ENCODE measurements at regions not wholly inside any gene's neighbourhood (a gene's known extent, or its start where the extent isn't known, plus 50 kb on each side); places are given as distances from the start of the nearest gene placed in this dataset.
"Not testable (repeated sequence)": the region's sequence is repeated elsewhere in the genome, so short reads cannot be mapped to it uniquely, and the experiment has no call there.

GRCh38 chr14:105718787-105719186 is 192.4 kb downstream of the TMEM121 start:
- H4K20me1 ChIP-seq (replicated peaks; ENCODE audit: control insufficient read depth, extremely low read depth, insufficient read depth, low read length); BruUV-seq (replicated peaks); intact Hi-C loops (cut with micrococcal nuclease); H3K4me2 ChIP-seq (ENCODE audit: insufficient read depth, low read length); H3K9ac ChIP-seq (replicated peaks; ENCODE audit: extremely low read depth, insufficient read depth, low read length); CTCF ChIA-PET; POLR2A ChIA-PET; H3K9me1 ChIP-seq (replicated peaks; ENCODE audit: control insufficient read depth, extremely low read depth, insufficient read depth, low read length); DNase-seq (ENCODE audit: low read depth, low spot score); H3K79me2 ChIP-seq (ENCODE audit: control insufficient read depth, insufficient read depth, low read length); H3K9me3 ChIP-seq (replicated peaks; ENCODE audit: control insufficient read depth, insufficient read depth, low read length); FAIRE-seq; H3K27me3 ChIP-seq (ENCODE audit: control insufficient read depth in 2 of 2, insufficient read depth in 2 of 2, low read length in 2 of 2); dilution Hi-C loops (cut with MboI; ENCODE audit: extremely low pct_ligation_motif_present, low sequenced_read_pairs); H3K4me3 ChIP-seq (replicated peaks in 1 of 3; ENCODE audit: insufficient read depth in 1 of 3, low read depth in 1 of 3, low read length in 3 of 3); H2AFZ ChIP-seq (ENCODE audit: low read depth, low read length); H3K27ac ChIP-seq (ENCODE audit: insufficient read depth, low read depth, low read length); H3K4me1 ChIP-seq (ENCODE audit: control insufficient read depth, extremely low read depth, insufficient read depth, low read length); H3K36me3 ChIP-seq (ENCODE audit: control insufficient read depth in 2 of 2, extremely low read depth in 1 of 2, insufficient read depth in 2 of 2, low read length in 2 of 2): not testable (repeated sequence)

DNA sequence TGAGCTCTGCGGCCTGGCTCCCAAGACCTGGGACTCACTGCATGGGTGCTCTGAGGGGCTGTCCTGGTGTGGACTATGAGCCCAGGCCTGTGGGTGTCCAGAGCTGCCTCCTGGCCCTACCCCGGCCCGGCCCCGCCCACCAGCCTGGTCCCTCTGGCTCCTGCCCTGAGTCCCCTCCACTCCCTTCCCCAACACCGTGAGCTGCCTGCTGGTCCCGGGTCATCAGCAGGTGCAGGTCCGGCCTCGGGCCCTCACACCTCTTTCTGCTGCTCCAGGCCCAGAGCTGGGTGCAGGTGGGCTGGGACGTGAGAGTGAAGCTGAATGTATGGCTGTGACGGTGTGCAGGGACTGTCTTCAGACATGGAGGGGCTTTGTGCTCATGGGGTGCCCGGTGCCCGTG is 193.7 kb downstream of the TMEM121 start:
- H3K9me3 ChIP-seq (replicated peaks; ENCODE audit: control insufficient read depth, insufficient read depth, low read length); CTCF ChIA-PET; DNase-seq (ENCODE audit: low read depth, low spot score); H3K4me3 ChIP-seq (replicated peaks in 1 of 3; ENCODE audit: insufficient read depth in 1 of 3, low read depth in 1 of 3, low read length in 3 of 3); H2AFZ ChIP-seq (ENCODE audit: low read depth, low read length); POLR2A ChIA-PET; H3K4me2 ChIP-seq (ENCODE audit: insufficient read depth, low read length); H3K9me1 ChIP-seq (replicated peaks; ENCODE audit: control insufficient read depth, extremely low read depth, insufficient read depth, low read length); H3K9ac ChIP-seq (replicated peaks; ENCODE audit: extremely low read depth, insufficient read depth, low read length); H3K27me3 ChIP-seq (ENCODE audit: control insufficient read depth in 2 of 2, insufficient read depth in 2 of 2, low read length in 2 of 2); H3K27ac ChIP-seq (ENCODE audit: insufficient read depth, low read depth, low read length); BruUV-seq (replicated peaks); H3K79me2 ChIP-seq (ENCODE audit: control insufficient read depth, insufficient read depth, low read length); H4K20me1 ChIP-seq (replicated peaks; ENCODE audit: control insufficient read depth, extremely low read depth, insufficient read depth, low read length); dilution Hi-C loops (cut with MboI; ENCODE audit: extremely low pct_ligation_motif_present, low sequenced_read_pairs); intact Hi-C loops (cut with micrococcal nuclease); H3K36me3 ChIP-seq (ENCODE audit: control insufficient read depth in 2 of 2, extremely low read depth in 1 of 2, insufficient read depth in 2 of 2, low read length in 2 of 2); H3K4me1 ChIP-seq (ENCODE audit: control insufficient read depth, extremely low read depth, insufficient read depth, low read length); FAIRE-seq: not testable (repeated sequence)

DNA sequence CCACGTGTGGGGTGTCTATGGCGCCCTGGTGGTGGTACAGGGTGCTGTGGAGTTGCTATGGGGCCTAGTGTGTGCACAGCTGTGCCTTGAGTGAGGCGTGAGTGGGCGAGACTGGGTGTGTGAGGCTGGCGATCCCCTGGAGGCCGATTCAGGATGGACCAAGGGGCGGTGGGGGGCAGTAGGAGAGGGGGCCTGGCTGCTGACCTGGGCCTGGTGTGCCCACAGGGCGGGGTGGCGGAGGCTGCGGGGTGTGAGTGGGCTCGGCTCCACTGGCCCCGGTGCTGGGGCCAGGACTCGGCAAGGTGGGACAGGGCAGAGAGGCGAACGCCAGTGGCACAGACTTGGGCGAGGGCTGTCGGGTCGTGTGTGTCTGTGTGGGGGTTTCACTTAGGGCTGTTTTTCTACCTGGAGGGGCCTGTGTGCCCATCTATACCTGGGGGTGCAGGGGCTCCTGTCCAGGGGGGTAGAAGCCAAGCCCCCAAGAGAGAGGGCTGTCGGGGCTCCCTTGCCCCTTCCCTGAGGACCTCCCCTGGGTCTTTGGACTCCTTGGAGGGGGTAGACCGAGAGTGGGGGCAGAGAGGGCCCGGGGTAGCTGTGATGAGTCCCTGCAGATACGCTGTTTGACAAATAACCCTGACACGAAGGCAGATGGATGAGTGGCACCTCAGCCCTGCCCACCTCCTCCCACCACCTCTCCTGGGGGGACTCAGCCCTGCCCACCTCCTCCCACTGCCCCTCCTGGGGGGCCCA is 194.6 kb downstream of the TMEM121 start:
- H3K9me1 ChIP-seq (replicated peaks; ENCODE audit: control insufficient read depth, extremely low read depth, insufficient read depth, low read length); BruUV-seq (replicated peaks); H3K36me3 ChIP-seq (ENCODE audit: control insufficient read depth in 2 of 2, extremely low read depth in 1 of 2, insufficient read depth in 2 of 2, low read length in 2 of 2); H3K27ac ChIP-seq (ENCODE audit: insufficient read depth, low read depth, low read length); CTCF ChIA-PET; H3K9ac ChIP-seq (replicated peaks; ENCODE audit: extremely low read depth, insufficient read depth, low read length); H4K20me1 ChIP-seq (replicated peaks; ENCODE audit: control insufficient read depth, extremely low read depth, insufficient read depth, low read length); H2AFZ ChIP-seq (ENCODE audit: low read depth, low read length); POLR2A ChIA-PET; FAIRE-seq; H3K4me1 ChIP-seq (ENCODE audit: control insufficient read depth, extremely low read depth, insufficient read depth, low read length); H3K27me3 ChIP-seq (ENCODE audit: control insufficient read depth in 2 of 2, insufficient read depth in 2 of 2, low read length in 2 of 2); intact Hi-C loops (cut with micrococcal nuclease); dilution Hi-C loops (cut with MboI; ENCODE audit: extremely low pct_ligation_motif_present, low sequenced_read_pairs); H3K79me2 ChIP-seq (ENCODE audit: control insufficient read depth, insufficient read depth, low read length); H3K4me2 ChIP-seq (ENCODE audit: insufficient read depth, low read length); H3K9me3 ChIP-seq (replicated peaks; ENCODE audit: control insufficient read depth, insufficient read depth, low read length); DNase-seq (ENCODE audit: low read depth, low spot score); H3K4me3 ChIP-seq (replicated peaks in 1 of 3; ENCODE audit: insufficient read depth in 1 of 3, low read depth in 1 of 3, low read length in 3 of 3): not testable (repeated sequence)

DNA sequence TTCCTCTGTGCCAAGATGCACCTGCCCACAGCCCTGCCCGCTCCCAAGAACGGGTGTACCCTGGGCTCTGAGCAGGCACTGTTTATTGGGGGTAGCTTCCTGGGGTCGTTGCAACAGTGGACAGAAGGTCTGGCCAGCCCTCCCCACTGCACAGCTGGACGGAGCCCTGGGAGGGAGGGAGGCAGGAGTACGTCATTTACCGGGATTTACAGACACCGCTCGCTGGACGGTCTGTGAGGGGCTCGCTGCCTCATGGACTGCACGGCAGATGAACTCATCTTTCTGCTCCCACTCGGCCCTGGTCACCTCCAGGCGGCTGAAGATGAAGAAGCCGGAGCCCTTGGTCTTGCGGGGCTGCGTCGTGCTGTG is 195.2 kb downstream of the TMEM121 start:
- intact Hi-C loops (cut with micrococcal nuclease); H3K4me3 ChIP-seq (replicated peaks in 1 of 3; ENCODE audit: insufficient read depth in 1 of 3, low read depth in 1 of 3, low read length in 3 of 3); H2AFZ ChIP-seq (ENCODE audit: low read depth, low read length); H3K4me2 ChIP-seq (ENCODE audit: insufficient read depth, low read length); DNase-seq (ENCODE audit: low read depth, low spot score); H3K36me3 ChIP-seq (ENCODE audit: control insufficient read depth in 2 of 2, extremely low read depth in 1 of 2, insufficient read depth in 2 of 2, low read length in 2 of 2); H4K20me1 ChIP-seq (replicated peaks; ENCODE audit: control insufficient read depth, extremely low read depth, insufficient read depth, low read length); H3K4me1 ChIP-seq (ENCODE audit: control insufficient read depth, extremely low read depth, insufficient read depth, low read length); H3K9ac ChIP-seq (replicated peaks; ENCODE audit: extremely low read depth, insufficient read depth, low read length); H3K79me2 ChIP-seq (ENCODE audit: control insufficient read depth, insufficient read depth, low read length); H3K27ac ChIP-seq (ENCODE audit: insufficient read depth, low read depth, low read length); H3K27me3 ChIP-seq (ENCODE audit: control insufficient read depth in 2 of 2, insufficient read depth in 2 of 2, low read length in 2 of 2); FAIRE-seq; CTCF ChIA-PET; H3K9me3 ChIP-seq (replicated peaks; ENCODE audit: control insufficient read depth, insufficient read depth, low read length); H3K9me1 ChIP-seq (replicated peaks; ENCODE audit: control insufficient read depth, extremely low read depth, insufficient read depth, low read length); BruUV-seq (replicated peaks); dilution Hi-C loops (cut with MboI; ENCODE audit: extremely low pct_ligation_motif_present, low sequenced_read_pairs); POLR2A ChIA-PET: not testable (repeated sequence)

Measured in endothelial cell of umbilical vein (primary cell).